ENCODE measurements at regions not wholly inside any gene's neighbourhood (a gene's known extent, or its start where the extent isn't known, plus 50 kb on each side); places are given as distances from the start of the nearest gene placed in this dataset.

- TF ChIP-seq, protein P1, sequence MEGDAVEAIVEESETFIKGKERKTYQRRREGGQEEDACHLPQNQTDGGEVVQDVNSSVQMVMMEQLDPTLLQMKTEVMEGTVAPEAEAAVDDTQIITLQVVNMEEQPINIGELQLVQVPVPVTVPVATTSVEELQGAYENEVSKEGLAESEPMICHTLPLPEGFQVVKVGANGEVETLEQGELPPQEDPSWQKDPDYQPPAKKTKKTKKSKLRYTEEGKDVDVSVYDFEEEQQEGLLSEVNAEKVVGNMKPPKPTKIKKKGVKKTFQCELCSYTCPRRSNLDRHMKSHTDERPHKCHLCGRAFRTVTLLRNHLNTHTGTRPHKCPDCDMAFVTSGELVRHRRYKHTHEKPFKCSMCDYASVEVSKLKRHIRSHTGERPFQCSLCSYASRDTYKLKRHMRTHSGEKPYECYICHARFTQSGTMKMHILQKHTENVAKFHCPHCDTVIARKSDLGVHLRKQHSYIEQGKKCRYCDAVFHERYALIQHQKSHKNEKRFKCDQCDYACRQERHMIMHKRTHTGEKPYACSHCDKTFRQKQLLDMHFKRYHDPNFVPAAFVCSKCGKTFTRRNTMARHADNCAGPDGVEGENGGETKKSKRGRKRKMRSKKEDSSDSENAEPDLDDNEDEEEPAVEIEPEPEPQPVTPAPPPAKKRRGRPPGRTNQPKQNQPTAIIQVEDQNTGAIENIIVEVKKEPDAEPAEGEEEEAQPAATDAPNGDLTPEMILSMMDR (IDR thresholded peaks at IDR 0.05): no peak
- no peak for TF ChIP-seq POLR2A (IDR thresholded peaks at IDR 0.05)
Measured at GRCh38 chr4:42817913-42818312, 74.6 kb upstream of the GRXCR1 start.
